Ovary (tissue), 7 donors: ENCODE measurements at regions not wholly inside any gene's neighbourhood (a gene's known extent, or its start where the extent isn't known, plus 50 kb on each side); places are given as distances from the start of the nearest gene placed in this dataset.

Experiments used
- DNase-seq, 5 donors: peaks; one replicate each; pipeline ENCODE4 v3.0.0-alpha.2; 2019 to 2020
- H3K27ac ChIP-seq, 2 donors: fragments of 200-600 bp; one replicate each; pipeline versions ENCODE4 v1.5.1 to v1.8.0; 2019 to 2022
- H3K27me3 ChIP-seq: fragments of 200-600 bp; one replicate; pipeline ENCODE4 v1.8.0; 2022
- H3K36me3 ChIP-seq: fragments of 200-600 bp; sonication (generic); one replicate; pipeline ENCODE4 v1.5.1; 2019
- H3K4me1 ChIP-seq: one replicate; pipeline ENCODE4 v1.8.1; 2013; ENCODE audit warnings: mild to moderate bottlenecking, moderate library complexity; ENCODE audit not compliant: insufficient read depth
- H3K4me3 ChIP-seq: fragments of 200-600 bp; sonication (generic); one replicate; pipeline ENCODE4 v1.5.1; 2017
- H3K9me3 ChIP-seq, 2 donors: fragments of 200-600 bp in 1 of 2; sonication (generic) in 1 of 2; one replicate each; pipeline versions ENCODE4 v1.5.1 to v1.8.1; 2013 to 2019; ENCODE audit warnings: mild to moderate bottlenecking in 1 of 2, moderate library complexity in 1 of 2
- EP300 ChIP-seq: sonication (generic); formaldehyde crosslinking; IDR thresholded peaks from one replicate; pipeline ENCODE4 v1.6.1; 2017; ENCODE audit warnings: antibody characterized with exemption
- POLR2A ChIP-seq: fragments of 450-650 bp; IDR thresholded peaks from one replicate; pipeline ENCODE4 v1.6.1; 2017; ENCODE audit warnings: antibody characterized with exemption, mild to moderate bottlenecking, moderate library complexity
- WGBS, 3 donors: extraction: QIAGEN DNeasy Blood & Tissue Kit in 1 of 3; methylation state at CpG; one replicate each; pipeline versions ENCODE4 v1.1.5 to v1.1.7; 2013 to 2017; 5-methylcytosine and 5-hydroxymethylcytosine counted together
- intact Hi-C, 4 donors: fragments of 100-400 bp; cut with DNase I; formaldehyde crosslinking; loops; one replicate each; pipeline versions ENCODE4 v1.11.0 to v1.15.1; 2022 to 2023
- TF ChIP-seq, protein P1 (sequence below), 3 donors: fragments of 450-650 bp in 2 of 3; fragments of 200-600 bp in 1 of 3; IDR thresholded peaks; one replicate each; pipeline versions ENCODE4 v1.5.1 to v1.8.0; 2016 to 2022; ENCODE audit warnings: antibody characterized with exemption in 3 of 3, mild to moderate bottlenecking in 1 of 3
- donor health status: DM: no; HTN: no; CAD: no; lungs with moderate emphysema.
- donor health status: DM: no; HTN: no; CAD: no.
- donor health status: Bipolar disorder and iron deficiency.
- donor health status: DM: no; HTN: no; CAD: no.
- donor health status: DM: yes; HTN: yes; CAD: no.

DNA sequence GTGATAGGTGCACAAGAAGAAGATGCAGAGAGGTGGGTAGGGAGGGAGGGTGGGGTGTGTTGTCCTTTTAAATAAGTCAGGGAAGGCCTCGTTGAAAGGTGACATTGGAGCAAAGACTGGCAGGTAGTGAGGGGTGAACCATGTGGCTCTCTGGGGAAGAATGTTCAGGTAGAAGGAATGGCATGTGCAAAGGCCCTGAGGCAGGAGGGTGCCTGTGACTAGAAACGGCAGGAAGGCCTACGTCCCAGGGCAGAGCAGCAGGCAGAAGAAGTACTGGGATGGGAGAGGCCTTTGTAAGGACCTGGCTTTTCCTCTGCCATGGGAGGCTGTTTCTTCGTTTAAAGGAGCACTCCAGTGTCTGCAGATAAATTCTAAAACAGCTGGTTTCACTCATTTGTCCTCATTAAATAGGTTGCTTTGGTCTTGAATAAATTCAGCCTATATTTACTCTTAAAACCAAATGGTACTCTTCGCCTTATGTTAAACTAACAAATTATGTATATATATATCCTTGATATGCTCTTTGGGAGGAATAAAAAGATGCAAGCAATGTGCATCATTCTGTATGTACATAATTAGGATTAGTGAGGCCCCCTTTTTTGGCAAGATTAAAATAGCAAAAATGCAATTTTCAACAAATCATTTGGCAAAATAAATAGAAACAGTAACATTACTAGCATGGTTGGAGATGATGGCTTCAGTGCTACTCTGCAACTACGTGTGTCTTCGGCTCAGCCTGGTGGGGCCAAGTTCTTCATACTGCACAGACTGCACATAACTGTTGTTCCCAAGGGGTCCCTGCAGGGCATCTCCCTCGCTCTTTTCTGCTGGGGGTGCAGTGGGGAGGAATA lies 151.4 kb downstream of the KLF13 start:
- peaks cover 1% of the 10 kb centered on the region for H3K4me1 ChIP-seq
- no peak for DNase-seq
- WGBS, 3 donors = 59 to 63% (median 61%) methylated on average over 8 of the region's 8 CpGs
- H3K9me3 ChIP-seq = no peaks in the 10 kb centered on the region
- TF ChIP-seq, protein P1, sequence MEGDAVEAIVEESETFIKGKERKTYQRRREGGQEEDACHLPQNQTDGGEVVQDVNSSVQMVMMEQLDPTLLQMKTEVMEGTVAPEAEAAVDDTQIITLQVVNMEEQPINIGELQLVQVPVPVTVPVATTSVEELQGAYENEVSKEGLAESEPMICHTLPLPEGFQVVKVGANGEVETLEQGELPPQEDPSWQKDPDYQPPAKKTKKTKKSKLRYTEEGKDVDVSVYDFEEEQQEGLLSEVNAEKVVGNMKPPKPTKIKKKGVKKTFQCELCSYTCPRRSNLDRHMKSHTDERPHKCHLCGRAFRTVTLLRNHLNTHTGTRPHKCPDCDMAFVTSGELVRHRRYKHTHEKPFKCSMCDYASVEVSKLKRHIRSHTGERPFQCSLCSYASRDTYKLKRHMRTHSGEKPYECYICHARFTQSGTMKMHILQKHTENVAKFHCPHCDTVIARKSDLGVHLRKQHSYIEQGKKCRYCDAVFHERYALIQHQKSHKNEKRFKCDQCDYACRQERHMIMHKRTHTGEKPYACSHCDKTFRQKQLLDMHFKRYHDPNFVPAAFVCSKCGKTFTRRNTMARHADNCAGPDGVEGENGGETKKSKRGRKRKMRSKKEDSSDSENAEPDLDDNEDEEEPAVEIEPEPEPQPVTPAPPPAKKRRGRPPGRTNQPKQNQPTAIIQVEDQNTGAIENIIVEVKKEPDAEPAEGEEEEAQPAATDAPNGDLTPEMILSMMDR (IDR thresholded peaks at IDR 0.05) = no peak
- no peak for TF ChIP-seq EP300
- TF ChIP-seq POLR2A = no peak
- no peak overlapping the region for H3K27ac ChIP-seq
- H3K4me3 ChIP-seq = no peak overlapping the region
- intact Hi-C loops = no loop called here
- no peaks in the 10 kb centered on the region for H3K27me3 ChIP-seq
- no peaks in the 10 kb centered on the region for H3K36me3 ChIP-seq

DNA sequence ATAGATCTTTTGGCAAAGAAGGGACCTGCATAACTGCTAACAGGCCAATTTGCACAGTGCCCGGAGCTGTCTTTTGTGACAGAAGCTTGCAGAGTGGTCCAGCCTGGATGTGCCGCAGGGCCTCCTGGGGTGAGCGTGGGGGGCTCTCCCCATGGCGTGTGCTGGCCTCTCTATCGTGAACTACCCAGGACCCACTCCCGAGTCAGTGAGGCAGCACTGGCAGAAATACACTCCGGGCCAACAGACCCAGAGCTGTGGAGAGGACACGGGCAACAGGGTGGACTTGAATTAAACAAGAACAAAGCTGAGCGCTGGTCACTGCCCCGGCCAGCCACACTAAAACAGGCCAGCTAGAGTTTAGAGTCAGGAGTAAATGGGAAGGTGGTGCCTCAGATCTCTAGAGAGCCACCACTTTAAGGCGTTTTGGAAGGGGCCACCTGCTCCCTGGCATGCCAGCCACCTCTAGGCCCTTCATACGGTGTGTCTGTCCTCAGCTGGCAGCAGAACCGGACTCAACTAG lies 152.1 kb downstream of the KLF13 start:
- H3K4me3 ChIP-seq = no peak overlapping the region
- peaks cover 1% of the 10 kb centered on the region for H3K4me1 ChIP-seq
- 79 to 86% (median 81%) methylated on average over 13 of the region's 13 CpGs for WGBS, 3 donors
- TF ChIP-seq EP300 (no peak), POLR2A (no peak)
- TF ChIP-seq, protein P1 (IDR thresholded peaks at IDR 0.05) = no peak
- no peak overlapping the region for H3K27ac ChIP-seq
- no peaks in the 10 kb centered on the region for H3K9me3 ChIP-seq
- intact Hi-C loops = no loop called here
- no peak for DNase-seq
- H3K36me3 ChIP-seq = no peaks in the 10 kb centered on the region
- H3K27me3 ChIP-seq = no peaks in the 10 kb centered on the region

DNA sequence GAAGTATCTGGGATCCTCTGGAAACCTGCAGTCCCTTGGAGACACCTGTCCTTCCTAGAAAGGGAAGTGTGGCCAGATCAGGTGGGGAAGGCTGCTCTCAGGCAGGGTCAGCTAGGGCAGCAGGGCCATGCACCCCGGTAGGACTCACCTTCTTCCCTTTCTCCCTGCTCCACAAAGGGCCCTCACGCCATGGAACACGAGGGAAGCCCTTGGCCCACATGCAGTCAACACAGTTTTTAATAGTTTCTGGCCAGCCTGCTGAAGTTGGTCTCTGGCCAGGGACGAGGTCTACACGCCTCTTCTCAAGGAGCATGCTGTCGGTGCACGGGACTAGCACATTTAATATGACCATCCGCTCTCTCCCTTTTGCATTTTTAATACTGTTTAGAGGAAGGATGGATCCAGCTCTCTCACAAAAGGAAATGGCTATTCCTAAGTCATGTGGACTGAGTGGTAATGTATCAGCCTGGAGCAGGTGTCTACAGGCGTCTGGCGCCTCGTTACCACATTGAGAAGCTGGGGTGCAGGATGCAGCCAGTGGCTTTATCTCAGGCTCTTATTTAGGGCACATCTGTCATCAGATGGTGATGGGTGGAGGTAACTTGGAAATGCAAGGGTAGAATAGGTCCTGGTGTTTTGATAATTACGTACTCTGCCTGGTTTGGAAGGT lies 153.9 kb downstream of the KLF13 start:
- H3K9me3 ChIP-seq = no peaks in the 10 kb centered on the region
- TF ChIP-seq, protein P1 (IDR thresholded peaks at IDR 0.05) = no peak
- TF ChIP-seq POLR2A (no peak), EP300 (no peak)
- no peak overlapping the region for H3K4me3 ChIP-seq
- H3K27ac ChIP-seq = no peak overlapping the region
- WGBS, 3 donors = 54 to 77% (median 72%) methylated on average over 12 of the region's 12 CpGs
- H3K4me1 ChIP-seq = peaks cover 1% of the 10 kb centered on the region
- intact Hi-C loops = loop anchor here in 3 of 4 donors (10.0 kb wide), 3 partner anchors 116 to 816 kb away; no protein-coding TSS in a partner anchor
- no peaks in the 10 kb centered on the region for H3K27me3 ChIP-seq
- no peaks in the 10 kb centered on the region for H3K36me3 ChIP-seq
- DNase-seq = no peak

DNA sequence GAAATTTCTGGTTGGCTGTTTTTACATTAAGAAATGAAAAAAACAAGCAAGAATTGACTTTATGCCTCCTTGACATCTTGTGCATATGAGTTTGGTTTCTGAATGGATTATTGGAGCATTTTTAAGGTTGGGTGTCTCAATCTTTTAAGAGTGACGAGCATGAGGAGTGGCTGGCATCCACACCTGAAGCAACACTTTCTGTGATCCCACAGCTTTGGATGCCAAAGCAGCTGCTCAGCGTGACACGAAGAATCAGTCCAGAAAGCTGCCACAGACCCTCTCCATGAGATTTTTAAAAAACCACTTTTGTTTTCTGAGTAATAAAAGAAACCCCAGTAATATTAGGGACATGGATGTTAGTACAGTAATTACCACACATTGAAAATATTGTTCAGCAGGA lies 154.5 kb downstream of the KLF13 start:
- H3K27ac ChIP-seq = no peak overlapping the region
- no peaks in the 10 kb centered on the region for H3K27me3 ChIP-seq
- H3K4me1 ChIP-seq = peaks cover 1% of the 10 kb centered on the region
- DNase-seq = no peak
- intact Hi-C loops = loop anchor here in 3 of 4 donors (10.0 kb wide), 3 partner anchors 116 to 816 kb away; no protein-coding TSS in a partner anchor
- H3K4me3 ChIP-seq = no peak overlapping the region
- 91 to 97% (median 97%) methylated on average over 3 of the region's 3 CpGs for WGBS, 3 donors
- no peak for TF ChIP-seq POLR2A
- TF ChIP-seq, protein P1 (IDR thresholded peaks at IDR 0.05) = no peak
- no peak for TF ChIP-seq EP300
- H3K9me3 ChIP-seq = no peaks in the 10 kb centered on the region
- no peaks in the 10 kb centered on the region for H3K36me3 ChIP-seq
